ENCODE measurements at regions not wholly inside any gene's neighbourhood (a gene's known extent, or its start where the extent isn't known, plus 50 kb on each side); places are given as distances from the start of the nearest gene placed in this dataset.

- no peaks in the 10 kb centered on the region for H3K36me3 ChIP-seq (ENCODE audit: control insufficient read depth, insufficient read depth, low read length)
- no peak overlapping the region for H3K27ac ChIP-seq (ENCODE audit: low read length)
- TF ChIP-seq TCF7L2 (IDR thresholded peaks at IDR 0.05; ENCODE audit: low read depth, low read length) (no peak), POLR2AphosphoS5 (IDR thresholded peaks at IDR 0.05; ENCODE audit: low read depth, low read length) (no peak), SIN3A (IDR thresholded peaks at IDR 0.05; ENCODE audit: borderline replicate concordance, insufficient read depth, low read depth, low read length) (no peak)
- TF ChIP-seq, protein P1, sequence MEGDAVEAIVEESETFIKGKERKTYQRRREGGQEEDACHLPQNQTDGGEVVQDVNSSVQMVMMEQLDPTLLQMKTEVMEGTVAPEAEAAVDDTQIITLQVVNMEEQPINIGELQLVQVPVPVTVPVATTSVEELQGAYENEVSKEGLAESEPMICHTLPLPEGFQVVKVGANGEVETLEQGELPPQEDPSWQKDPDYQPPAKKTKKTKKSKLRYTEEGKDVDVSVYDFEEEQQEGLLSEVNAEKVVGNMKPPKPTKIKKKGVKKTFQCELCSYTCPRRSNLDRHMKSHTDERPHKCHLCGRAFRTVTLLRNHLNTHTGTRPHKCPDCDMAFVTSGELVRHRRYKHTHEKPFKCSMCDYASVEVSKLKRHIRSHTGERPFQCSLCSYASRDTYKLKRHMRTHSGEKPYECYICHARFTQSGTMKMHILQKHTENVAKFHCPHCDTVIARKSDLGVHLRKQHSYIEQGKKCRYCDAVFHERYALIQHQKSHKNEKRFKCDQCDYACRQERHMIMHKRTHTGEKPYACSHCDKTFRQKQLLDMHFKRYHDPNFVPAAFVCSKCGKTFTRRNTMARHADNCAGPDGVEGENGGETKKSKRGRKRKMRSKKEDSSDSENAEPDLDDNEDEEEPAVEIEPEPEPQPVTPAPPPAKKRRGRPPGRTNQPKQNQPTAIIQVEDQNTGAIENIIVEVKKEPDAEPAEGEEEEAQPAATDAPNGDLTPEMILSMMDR (IDR thresholded peaks at IDR 0.05), result no peak
- TF ChIP-seq, protein P2, sequence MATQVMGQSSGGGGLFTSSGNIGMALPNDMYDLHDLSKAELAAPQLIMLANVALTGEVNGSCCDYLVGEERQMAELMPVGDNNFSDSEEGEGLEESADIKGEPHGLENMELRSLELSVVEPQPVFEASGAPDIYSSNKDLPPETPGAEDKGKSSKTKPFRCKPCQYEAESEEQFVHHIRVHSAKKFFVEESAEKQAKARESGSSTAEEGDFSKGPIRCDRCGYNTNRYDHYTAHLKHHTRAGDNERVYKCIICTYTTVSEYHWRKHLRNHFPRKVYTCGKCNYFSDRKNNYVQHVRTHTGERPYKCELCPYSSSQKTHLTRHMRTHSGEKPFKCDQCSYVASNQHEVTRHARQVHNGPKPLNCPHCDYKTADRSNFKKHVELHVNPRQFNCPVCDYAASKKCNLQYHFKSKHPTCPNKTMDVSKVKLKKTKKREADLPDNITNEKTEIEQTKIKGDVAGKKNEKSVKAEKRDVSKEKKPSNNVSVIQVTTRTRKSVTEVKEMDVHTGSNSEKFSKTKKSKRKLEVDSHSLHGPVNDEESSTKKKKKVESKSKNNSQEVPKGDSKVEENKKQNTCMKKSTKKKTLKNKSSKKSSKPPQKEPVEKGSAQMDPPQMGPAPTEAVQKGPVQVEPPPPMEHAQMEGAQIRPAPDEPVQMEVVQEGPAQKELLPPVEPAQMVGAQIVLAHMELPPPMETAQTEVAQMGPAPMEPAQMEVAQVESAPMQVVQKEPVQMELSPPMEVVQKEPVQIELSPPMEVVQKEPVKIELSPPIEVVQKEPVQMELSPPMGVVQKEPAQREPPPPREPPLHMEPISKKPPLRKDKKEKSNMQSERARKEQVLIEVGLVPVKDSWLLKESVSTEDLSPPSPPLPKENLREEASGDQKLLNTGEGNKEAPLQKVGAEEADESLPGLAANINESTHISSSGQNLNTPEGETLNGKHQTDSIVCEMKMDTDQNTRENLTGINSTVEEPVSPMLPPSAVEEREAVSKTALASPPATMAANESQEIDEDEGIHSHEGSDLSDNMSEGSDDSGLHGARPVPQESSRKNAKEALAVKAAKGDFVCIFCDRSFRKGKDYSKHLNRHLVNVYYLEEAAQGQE (IDR thresholded peaks at IDR 0.05; ENCODE audit: insufficient read depth in 1 of 2, low read depth in 2 of 2, low read length in 1 of 2), result no peak
- POLR2A ChIA-PET, result no interaction called here
- no peaks in the 10 kb centered on the region for H3K4me1 ChIP-seq (ENCODE audit: control insufficient read depth, insufficient read depth, low read length)
- H3K27me3 ChIP-seq (ENCODE audit: control insufficient read depth, insufficient read depth, low read length), result no peaks in the 10 kb centered on the region
- in situ Hi-C loops (cut with HindIII; ENCODE audit: low pct_unique_long_range_greater_than_20kb, low sequenced_read_pairs) (no loop called here), intact Hi-C loops (cut with micrococcal nuclease; ENCODE audit: unreplicated experiment) (no loop called here)
- no TSS peak for BruUV-seq (replicated peaks)
- CTCF ChIA-PET, result no interaction called here
- ATAC-seq (no peak), DNase-seq (ENCODE audit: low read depth, low spot score) (no peak)
- no peak overlapping the region for H3K4me3 ChIP-seq (ENCODE audit: low read depth in 2 of 2, low read length in 2 of 2)
- H3K9me3 ChIP-seq (ENCODE audit: control insufficient read depth, insufficient read depth, low read depth, low read length), result 0 out of 2 replicates have a peak, but pooled peaks cover 7% of the 10 kb centered on the region
Observed at GRCh38 chr7:54326592-54327167, 215.5 kb upstream of the VSTM2A start.

DNA sequence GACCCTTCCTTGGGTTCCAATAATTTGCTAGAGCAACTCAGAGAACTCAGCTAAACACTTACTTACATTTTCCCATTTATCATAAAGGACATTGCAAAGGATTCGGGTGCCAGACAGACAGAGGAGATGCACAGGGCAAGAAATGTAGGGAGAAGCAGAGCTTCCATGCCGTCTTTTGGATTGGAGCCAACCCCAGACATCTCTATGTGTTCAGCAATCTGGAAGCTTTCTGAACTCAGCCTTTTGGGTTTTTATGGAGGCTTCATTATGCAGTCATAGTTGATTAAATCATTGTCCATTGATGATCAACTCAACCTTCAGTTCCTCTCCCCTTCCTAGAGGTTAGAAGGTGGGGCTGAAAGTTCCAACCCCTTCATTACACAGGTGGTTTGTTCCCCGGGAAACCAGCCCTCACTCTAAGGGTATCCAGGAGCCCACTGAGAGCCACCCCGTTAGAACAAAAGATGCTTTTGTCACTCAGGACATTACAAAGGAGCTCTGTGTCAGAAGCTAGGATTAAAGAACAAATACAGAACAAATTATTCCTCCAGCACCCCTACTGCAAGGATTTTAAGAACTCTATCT lies 211.9 kb upstream of the VSTM2A start:
- 0 out of 2 replicates have a peak, but pooled peaks cover 4% of the 10 kb centered on the region for H3K9me3 ChIP-seq (ENCODE audit: control insufficient read depth, insufficient read depth, low read depth, low read length)
- H3K36me3 ChIP-seq (ENCODE audit: control insufficient read depth, insufficient read depth, low read length), result no peaks in the 10 kb centered on the region
- TF ChIP-seq, protein P1 (IDR thresholded peaks at IDR 0.05), result no peak
- TF ChIP-seq SIN3A (IDR thresholded peaks at IDR 0.05; ENCODE audit: borderline replicate concordance, insufficient read depth, low read depth, low read length), result no peak
- TF ChIP-seq TCF7L2 (IDR thresholded peaks at IDR 0.05; ENCODE audit: low read depth, low read length), result no peak
- TF ChIP-seq, protein P2 (IDR thresholded peaks at IDR 0.05; ENCODE audit: insufficient read depth in 1 of 2, low read depth in 2 of 2, low read length in 1 of 2), result no peak
- no peak for TF ChIP-seq POLR2AphosphoS5 (IDR thresholded peaks at IDR 0.05; ENCODE audit: low read depth, low read length)
- no peaks in the 10 kb centered on the region for H3K4me1 ChIP-seq (ENCODE audit: control insufficient read depth, insufficient read depth, low read length)
- BruUV-seq (replicated peaks), result no TSS peak
- in situ Hi-C loops (cut with HindIII; ENCODE audit: low pct_unique_long_range_greater_than_20kb, low sequenced_read_pairs), result no loop called here
- ATAC-seq, result no peak
- H3K27ac ChIP-seq (ENCODE audit: low read length), result no peak overlapping the region
- no peak overlapping the region for H3K4me3 ChIP-seq (ENCODE audit: low read depth in 2 of 2, low read length in 2 of 2)
- no peak for DNase-seq (ENCODE audit: low read depth, low spot score)
- CTCF ChIA-PET, result no interaction called here
- POLR2A ChIA-PET, result no interaction called here
- H3K27me3 ChIP-seq (ENCODE audit: control insufficient read depth, insufficient read depth, low read length), result no peaks in the 10 kb centered on the region
- intact Hi-C loops (cut with micrococcal nuclease; ENCODE audit: unreplicated experiment), result no loop called here
